ENCODE measurements at regions not wholly inside any gene's neighbourhood (a gene's known extent, or its start where the extent isn't known, plus 50 kb on each side); places are given as distances from the start of the nearest gene placed in this dataset.

DNA sequence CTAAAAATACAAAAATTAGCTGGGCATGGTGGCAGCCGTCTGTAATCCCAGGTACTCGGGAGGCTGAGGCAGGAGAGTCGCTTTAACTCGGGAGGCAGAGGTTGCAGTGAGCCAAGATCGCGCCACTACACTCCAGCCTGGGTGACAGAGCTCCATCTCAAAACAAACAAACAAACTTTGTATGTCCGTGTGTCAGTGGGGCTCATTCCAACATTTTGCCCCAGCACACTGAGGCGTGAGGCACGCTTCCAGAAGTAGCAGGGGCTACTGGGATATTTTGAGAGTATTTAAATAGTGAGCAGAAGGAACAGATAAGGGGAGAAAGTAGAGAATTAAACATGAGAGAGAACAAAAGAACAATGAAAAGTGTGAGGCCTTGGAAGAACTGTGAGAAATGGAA, 83.3 kb upstream of the TANK start:
- Histone ChIP-seq H3K4me3 (ENCODE audit: low read depth in 2 of 2, low read length in 1 of 2) (no peak overlapping the region), H3K9me3 (no peaks in the 10 kb centered on the region), H3F3A (replicated peaks; ENCODE audit: insufficient read depth) (no peaks in the 10 kb centered on the region), H3K9ac (no peak overlapping the region), H3K4me2 (no peak overlapping the region), H3K4me1 (ENCODE audit: control insufficient read depth in 1 of 2, insufficient read depth in 2 of 2, low read depth in 1 of 2, low read length in 1 of 2) (no peaks in the 10 kb centered on the region), H4K20me1 (ENCODE audit: insufficient read depth) (no peaks in the 10 kb centered on the region), H3K27ac (ENCODE audit: low read depth in 2 of 2, low read length in 1 of 2) (no peak overlapping the region), H2AFZ (ENCODE audit: low read depth) (no peak overlapping the region), H3K36me3 (replicated peaks in 1 of 2; ENCODE audit: control insufficient read depth in 1 of 2, insufficient read depth in 2 of 2, low read length in 1 of 2) (no peaks in the 10 kb centered on the region), H3K79me2 (ENCODE audit: insufficient read depth) (no peaks in the 10 kb centered on the region), H3K27me3 (ENCODE audit: insufficient read depth) (no peaks in the 10 kb centered on the region), H3K9me2 (no peaks in the 10 kb centered on the region)
- TF ChIP-seq MXI1 (IDR thresholded peaks at IDR 0.05; ENCODE audit: low read depth, low read length), result no peak
- TF ChIP-seq, protein P1, sequence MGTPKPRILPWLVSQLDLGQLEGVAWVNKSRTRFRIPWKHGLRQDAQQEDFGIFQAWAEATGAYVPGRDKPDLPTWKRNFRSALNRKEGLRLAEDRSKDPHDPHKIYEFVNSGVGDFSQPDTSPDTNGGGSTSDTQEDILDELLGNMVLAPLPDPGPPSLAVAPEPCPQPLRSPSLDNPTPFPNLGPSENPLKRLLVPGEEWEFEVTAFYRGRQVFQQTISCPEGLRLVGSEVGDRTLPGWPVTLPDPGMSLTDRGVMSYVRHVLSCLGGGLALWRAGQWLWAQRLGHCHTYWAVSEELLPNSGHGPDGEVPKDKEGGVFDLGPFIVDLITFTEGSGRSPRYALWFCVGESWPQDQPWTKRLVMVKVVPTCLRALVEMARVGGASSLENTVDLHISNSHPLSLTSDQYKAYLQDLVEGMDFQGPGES (IDR thresholded peaks at IDR 0.05; ENCODE audit: low read depth, low read length), result no peak
- no peak for TF ChIP-seq GABPA (IDR thresholded peaks at IDR 0.05; ENCODE audit: low read depth)
- TF ChIP-seq, protein P2, sequence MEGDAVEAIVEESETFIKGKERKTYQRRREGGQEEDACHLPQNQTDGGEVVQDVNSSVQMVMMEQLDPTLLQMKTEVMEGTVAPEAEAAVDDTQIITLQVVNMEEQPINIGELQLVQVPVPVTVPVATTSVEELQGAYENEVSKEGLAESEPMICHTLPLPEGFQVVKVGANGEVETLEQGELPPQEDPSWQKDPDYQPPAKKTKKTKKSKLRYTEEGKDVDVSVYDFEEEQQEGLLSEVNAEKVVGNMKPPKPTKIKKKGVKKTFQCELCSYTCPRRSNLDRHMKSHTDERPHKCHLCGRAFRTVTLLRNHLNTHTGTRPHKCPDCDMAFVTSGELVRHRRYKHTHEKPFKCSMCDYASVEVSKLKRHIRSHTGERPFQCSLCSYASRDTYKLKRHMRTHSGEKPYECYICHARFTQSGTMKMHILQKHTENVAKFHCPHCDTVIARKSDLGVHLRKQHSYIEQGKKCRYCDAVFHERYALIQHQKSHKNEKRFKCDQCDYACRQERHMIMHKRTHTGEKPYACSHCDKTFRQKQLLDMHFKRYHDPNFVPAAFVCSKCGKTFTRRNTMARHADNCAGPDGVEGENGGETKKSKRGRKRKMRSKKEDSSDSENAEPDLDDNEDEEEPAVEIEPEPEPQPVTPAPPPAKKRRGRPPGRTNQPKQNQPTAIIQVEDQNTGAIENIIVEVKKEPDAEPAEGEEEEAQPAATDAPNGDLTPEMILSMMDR (IDR thresholded peaks at IDR 0.05), result no peak
- TF ChIP-seq TCF12 (IDR thresholded peaks at IDR 0.05), result no peak
- TF ChIP-seq REST (IDR thresholded peaks at IDR 0.05; ENCODE audit: low read depth, low read length), result no peak
- no peak for TF ChIP-seq FOSL2 (IDR thresholded peaks at IDR 0.05; ENCODE audit: borderline replicate concordance, low read depth)
- TF ChIP-seq FOXM1 (IDR thresholded peaks at IDR 0.05; ENCODE audit: low read depth), result no peak
- no peak for TF ChIP-seq MAX (IDR thresholded peaks at IDR 0.05; ENCODE audit: low read depth)
- TF ChIP-seq MEF2A (IDR thresholded peaks at IDR 0.05; ENCODE audit: borderline replicate concordance, low read depth), result no peak
- ChIA-PET POLR2A (no interaction called here), CTCF (interaction anchor here (3.9 kb wide), 1 partner anchor 14 kb away, joined by 24 read pairs; no protein-coding TSS in a partner anchor)
- no peak for DNase-seq
- WGBS (ENCODE audit: low lambda C conversion rate), result 89% methylated on average over 9 of the region's 9 CpGs

Data from SK-N-SH (cell line).